ENCODE measurements at regions not wholly inside any gene's neighbourhood (a gene's known extent, or its start where the extent isn't known, plus 50 kb on each side); places are given as distances from the start of the nearest gene placed in this dataset.

- TF ChIP-seq CTCF (IDR thresholded peaks at IDR 0.05 in 4 of 5, conservative IDR thresholded peaks at IDR 0.05 in 1 of 5) (no peak), POLR2A (IDR thresholded peaks at IDR 0.05) (no peak)
Observed at GRCh38 chr16:48790151-48790550, 180.2 kb upstream of the N4BP1 start.

Data from gastrocnemius medialis (tissue), 4 donors.